Endothelial cell of hepatic sinusoid (primary cell): ENCODE measurements at regions not wholly inside any gene's neighbourhood (a gene's known extent, or its start where the extent isn't known, plus 50 kb on each side); places are given as distances from the start of the nearest gene placed in this dataset.

Source experiments
- in situ Hi-C: cut with HindIII; loops from 2 replicates; pipeline ENCODE4 v1.10.0; 2017; ENCODE audit warnings: low sequenced_read_pairs

GRCh38 chr3:197353001-197353866 lies 54.8 kb upstream of the DLG1 start:
- in situ Hi-C loops: no loop called here

- in situ Hi-C loops: no loop called here
These were observed 54.0 kb upstream of the DLG1 start for GRCh38 chr3:197352382-197352781.

- in situ Hi-C loops: no loop called here
These were observed 52.0 kb upstream of the DLG1 start for GRCh38 chr3:197350446-197350845.

GRCh38 chr3:197349368-197349767 lies 51.0 kb upstream of the DLG1 start:
- in situ Hi-C loops: no loop called here
